ENCODE measurements at regions not wholly inside any gene's neighbourhood (a gene's known extent, or its start where the extent isn't known, plus 50 kb on each side); places are given as distances from the start of the nearest gene placed in this dataset.
"Not testable (repeated sequence)": the region's sequence is repeated elsewhere in the genome, so short reads cannot be mapped to it uniquely, and the experiment has no call there.

DNA sequence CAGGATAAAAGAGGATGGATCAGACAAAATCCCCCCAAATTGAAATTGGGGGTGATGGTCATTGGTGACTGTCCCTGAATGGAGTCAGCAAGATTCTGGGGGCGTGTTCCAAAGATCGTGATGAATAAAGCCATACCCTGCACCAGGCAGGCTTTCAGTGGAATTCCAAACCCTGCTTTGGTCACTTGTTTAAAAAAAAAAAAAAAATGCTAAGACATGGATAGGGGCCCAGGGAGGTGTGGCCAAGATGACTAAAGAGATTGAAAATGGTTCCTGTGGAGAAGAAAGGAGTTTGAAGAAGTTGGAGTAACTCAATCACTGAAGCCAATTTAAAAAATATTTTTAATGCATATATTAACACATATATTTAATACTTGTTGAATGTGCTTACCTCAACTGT is 161.4 kb upstream of the KCNG1 start:
- no peak for DNase-seq

GRCh38 chr20:51183451-51183850 is 160.5 kb upstream of the KCNG1 start:
- no peak for DNase-seq

DNA sequence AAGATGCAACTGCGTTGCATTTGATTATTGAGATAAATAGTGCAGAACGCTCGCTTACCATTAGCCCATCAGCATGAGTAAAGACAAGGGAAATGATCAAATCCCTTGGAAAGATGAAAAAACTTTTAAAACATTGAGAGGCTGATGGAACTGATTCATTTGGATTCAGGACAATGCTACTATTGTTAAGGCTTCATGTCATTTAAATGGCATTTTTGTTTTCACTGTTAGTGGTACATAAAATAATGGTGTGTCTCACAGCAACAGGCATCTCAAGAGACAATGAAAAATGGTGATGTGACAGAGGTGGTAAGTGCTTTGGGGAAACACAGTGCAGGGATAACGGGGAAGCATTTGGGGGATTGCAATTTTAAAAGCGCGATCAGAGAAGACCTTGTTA is 159.7 kb upstream of the KCNG1 start:
- DNase-seq, result no peak

GRCh38 chr20:51178153-51178552 is 155.2 kb upstream of the KCNG1 start:
- no peak for DNase-seq

- DNase-seq, result no peak
Observed at GRCh38 chr20:51176876-51177275, 154.0 kb upstream of the KCNG1 start.

GRCh38 chr20:51176446-51176845 is 153.5 kb upstream of the KCNG1 start:
- DNase-seq, result no peak

DNA sequence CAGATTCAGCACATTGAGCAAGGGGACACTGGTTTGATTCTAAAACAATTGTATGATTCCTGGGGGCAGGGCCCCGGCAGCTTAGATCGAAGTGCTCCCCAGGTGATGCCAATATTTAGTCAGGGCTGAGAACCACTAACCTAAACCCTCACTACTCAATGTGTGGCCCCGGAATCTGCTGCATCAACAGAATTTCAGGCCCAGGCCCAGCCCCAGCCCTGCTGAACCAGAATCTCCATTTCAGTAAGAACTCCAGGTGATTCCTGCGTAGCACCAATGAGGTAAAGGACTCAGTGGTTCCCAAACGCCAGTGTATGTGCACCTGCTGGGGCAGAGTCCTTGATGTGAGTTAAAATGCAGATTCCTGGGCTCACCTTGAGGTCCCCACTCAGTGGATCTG is 152.8 kb upstream of the KCNG1 start:
- DNase-seq, result no peak

GRCh38 chr20:51175156-51175555 is 152.2 kb upstream of the KCNG1 start:
- no peak for DNase-seq

- no peak for DNase-seq
Observed at GRCh38 chr20:51174536-51174935, 151.6 kb upstream of the KCNG1 start.

DNA sequence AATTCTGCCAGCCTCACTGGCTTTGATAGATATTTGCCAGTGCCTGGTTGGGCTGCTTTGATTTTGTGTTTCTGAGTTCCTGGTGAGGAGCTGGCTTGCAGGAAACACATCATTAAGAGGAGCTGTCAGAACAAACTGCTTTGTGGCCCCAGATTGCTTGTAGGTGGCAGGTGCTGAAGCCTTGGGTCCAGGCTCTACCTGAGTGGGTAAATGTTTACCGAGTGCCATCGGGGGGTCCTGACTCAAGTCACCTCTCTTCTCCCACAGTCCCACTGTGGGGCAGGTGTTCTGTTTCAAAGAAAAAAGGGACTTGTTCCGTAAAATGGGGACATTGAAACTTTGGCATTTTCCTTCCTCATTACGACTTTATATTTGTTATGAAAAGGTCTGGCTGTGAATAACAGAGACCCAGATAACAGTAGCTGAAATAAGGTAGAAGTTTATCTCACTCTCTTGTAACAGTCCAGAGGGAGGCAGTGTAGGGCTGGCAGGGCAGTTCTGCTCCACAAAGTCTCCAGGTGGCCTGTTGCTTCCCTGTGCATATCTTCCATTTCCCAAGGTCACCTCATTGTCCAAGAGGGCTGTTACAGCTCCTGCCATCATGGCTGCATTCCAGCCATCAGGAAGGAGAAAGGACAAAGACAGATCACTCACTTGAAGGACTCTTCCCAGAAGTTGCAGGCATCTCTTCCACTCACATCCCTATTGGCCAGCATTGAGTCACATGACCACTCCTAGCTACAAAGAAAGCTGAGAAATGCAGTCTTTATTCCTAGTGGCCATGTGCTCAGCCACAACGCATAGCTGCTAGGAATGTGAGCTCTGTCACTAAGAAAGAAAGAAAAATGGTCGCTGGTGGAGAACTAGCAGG is 149.9 kb upstream of the KCNG1 start:
- no peak for DNase-seq

- DNase-seq, result no peak
Observed at GRCh38 chr20:51171141-51171540, 148.2 kb upstream of the KCNG1 start.

- no peak for DNase-seq
Observed at GRCh38 chr20:51169813-51170212, 146.9 kb upstream of the KCNG1 start.

DNA sequence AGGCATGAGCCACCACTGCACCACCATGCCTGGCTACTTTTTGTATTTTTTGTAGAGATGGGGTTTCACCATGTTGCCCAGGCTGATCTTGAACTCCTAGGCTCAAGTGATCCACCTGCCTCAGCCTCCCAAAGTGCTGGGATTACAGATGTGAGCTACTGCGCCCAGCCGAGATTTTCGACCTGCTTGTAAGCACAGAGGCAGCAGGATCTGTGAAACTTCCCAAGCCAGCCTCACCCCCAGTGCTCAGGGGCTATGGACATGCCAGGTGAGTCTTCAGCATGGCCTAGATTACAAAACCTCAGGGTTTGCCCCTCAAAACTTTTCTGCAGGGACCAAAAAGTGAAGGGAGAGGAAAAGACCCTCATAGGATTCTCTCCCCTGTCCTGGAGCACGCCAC is 145.0 kb upstream of the KCNG1 start:
- DNase-seq, result not testable (repeated sequence)

GRCh38 chr20:51166489-51166888 is 143.6 kb upstream of the KCNG1 start:
- no peak for DNase-seq

GRCh38 chr20:51165131-51165530 is 142.2 kb upstream of the KCNG1 start:
- DNase-seq, result no peak

DNA sequence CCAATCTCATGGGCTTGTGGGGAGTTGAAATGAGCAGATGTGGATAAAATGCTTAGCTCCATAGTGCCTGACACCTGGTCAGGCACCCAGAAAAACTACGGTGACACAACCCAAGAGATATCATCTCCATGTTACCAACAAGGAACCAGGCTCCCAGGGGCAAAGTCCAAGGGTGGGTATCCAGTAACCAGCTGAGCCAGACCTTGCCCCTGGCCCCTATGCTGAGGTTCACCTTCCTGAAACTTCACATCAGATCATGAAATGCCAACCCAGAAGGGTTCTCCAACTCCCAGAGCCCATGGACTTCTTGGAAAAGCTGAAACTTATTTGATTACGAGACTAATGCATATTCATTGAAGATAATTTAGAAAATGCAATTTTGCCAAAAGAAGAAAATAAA is 141.8 kb upstream of the KCNG1 start:
- no peak for DNase-seq

DNA sequence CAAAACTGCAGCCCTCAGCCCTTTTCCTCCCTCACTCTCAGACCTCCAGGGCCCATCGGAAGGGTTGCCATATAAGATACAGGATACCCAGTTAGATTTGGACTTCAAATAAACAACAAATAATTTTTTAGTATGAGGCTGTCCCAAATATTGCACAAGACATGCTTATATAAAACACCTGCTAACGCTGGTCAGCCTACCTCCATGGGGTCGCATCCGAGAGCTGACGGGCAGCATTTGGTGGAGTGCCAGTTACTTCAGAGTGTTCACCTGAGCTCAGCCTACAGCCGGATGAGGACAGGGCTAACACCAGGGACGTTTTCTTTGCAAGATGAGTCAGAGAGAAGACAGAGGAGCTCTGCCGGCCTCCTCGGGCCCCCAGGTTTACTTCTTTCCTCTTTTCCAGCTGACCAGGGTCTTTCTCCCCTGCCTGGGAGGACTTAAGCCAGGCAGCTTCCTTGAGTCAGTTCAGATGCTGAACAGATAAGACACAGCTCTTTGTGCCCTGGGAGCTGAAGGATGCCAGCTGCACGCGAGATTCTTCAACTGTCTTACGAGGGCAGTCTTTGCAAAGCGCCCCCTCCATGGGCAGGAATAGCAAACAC is 141.2 kb upstream of the KCNG1 start:
- no peak for DNase-seq

DNA sequence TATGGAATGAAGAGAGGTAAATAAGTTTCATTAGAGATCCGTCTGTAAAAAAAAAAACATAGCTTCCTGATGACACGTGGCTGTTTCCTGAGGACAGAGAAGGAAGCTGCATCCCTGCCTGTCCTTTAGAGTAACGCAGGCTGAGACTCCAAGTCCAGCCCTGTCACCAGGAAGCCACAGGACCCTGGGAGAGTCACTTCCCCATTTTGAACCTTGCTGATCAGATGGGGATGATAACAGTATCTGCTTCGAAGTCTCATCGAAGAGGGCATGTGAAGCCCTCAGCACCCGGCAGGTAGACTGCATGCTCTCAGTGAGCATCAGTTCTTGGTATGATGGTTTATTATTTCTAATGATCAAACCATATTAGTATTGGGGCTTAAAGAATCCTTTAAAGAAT is 139.1 kb upstream of the KCNG1 start:
- no peak for DNase-seq

DNA sequence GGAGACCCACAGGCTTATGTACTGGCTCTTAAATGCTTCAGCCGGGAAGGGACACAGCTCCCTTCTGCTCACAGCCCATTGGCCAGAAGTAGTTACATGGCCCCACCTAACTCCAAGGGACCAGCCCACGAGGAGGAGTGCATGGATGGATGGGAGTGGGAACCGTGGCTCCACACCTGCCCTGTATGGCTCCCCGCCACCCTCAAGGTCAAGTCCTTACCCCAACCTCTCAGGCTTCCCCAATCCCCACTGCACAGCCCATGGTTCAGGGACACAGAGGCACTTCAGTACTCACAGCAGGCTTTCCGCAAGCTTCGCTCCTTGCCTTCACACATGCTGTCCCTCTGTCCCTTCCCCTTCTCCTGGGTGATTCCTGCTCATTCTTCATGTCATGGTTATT is 137.9 kb upstream of the KCNG1 start:
- DNase-seq, result no peak

DNA sequence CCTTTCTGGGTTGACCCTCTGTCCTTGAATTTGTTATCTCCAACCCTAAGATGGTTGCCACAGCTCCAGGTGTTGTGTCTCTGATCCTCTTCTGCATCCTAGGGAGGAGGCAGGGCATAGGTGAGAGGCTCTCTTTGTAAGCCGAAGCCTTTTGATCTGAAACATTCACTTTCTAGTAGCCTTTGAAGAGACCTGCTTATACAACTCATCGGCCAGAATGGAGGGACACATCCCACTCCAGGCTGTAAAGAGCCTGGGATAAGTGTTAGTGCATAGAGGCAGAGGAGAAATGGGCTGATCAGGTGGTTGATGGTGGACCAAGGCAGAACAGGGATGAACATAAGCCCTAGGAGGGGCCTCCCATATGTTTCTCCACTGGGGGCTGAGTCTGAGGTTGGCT is 137.1 kb upstream of the KCNG1 start:
- DNase-seq, result no peak

- no peak for DNase-seq
Observed at GRCh38 chr20:51159303-51159702, 136.4 kb upstream of the KCNG1 start.

GRCh38 chr20:51158226-51158625 is 135.3 kb upstream of the KCNG1 start:
- no peak for DNase-seq

DNA sequence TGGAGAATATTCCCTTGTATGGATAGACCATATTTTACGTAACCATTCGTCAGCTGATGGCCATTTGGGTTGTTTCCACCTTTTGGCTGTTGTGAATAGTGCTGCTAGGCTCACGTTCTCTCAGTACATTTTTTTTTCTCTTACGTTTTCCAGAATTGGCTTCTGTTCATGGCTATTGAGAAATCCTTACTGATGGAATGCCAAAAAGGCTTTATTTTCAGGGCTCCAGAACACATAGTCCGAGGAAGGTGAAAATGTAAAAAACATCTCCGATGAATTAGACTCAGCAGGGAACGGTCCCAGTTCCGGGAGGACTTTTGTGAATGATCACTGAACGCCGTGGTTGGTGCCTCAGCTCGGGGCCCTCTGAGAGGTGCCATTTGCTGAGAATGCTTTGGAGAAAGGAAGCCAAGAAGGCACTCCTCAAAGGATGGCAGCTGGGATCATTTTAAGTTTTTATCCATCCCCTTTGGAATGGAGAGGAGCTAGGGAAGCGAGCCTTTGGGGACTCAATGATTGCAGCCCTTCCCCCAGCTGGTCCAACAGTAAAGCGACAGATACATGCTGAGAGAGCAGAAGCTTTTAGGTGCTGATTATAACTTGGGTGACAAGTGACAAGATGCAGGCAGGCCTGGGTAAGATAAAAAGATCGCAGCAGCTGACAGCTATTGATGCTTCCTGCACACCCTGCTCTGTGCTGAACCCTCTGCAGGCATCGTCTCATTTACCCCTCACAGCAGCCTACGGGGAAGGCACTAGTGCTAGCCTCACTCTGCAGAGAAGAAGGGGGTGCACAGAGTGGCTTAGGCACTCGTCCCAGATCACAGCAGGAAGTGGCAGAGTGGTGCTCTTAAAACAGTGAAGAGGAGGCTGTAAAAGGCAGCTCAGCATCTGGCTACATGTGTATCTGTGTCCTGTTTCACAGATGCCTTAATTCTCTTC is 133.4 kb upstream of the KCNG1 start:
- no peak for DNase-seq
